GM12891 (cell line): ENCODE measurements at regions not wholly inside any gene's neighbourhood (a gene's known extent, or its start where the extent isn't known, plus 50 kb on each side); places are given as distances from the start of the nearest gene placed in this dataset.

Experiments used
- DNase-seq: peaks from one replicate; pipeline ENCODE4 v3.0.0; 2011; ENCODE audit warnings: low spot score; ENCODE audit not compliant: insufficient read length
- FAIRE-seq: peaks from 2 replicates; lab custom pipeline; 2011; peaks lifted over from hg19 to GRCh38; lab: Jason Lieb, UNC
- PAX5 ChIP-seq: IDR thresholded peaks from 2 replicates; pipeline ENCODE4 v1.6.1; 2011; ENCODE audit warnings: low read length, moderate library complexity, mild to moderate bottlenecking; ENCODE audit not compliant: insufficient read depth, severe bottlenecking
- POLR2A ChIP-seq: IDR thresholded peaks from 2 replicates; pipeline ENCODE4 v1.6.1; 2011; ENCODE audit warnings: low read depth, low read length, control low read depth
- POLR2AphosphoS5 ChIP-seq: IDR thresholded peaks from 2 replicates; pipeline ENCODE4 v1.6.1; 2011; ENCODE audit warnings: low read depth, low read length, control low read depth
- POU2F2 ChIP-seq: IDR thresholded peaks from 2 replicates; pipeline ENCODE4 v1.6.1; 2011; ENCODE audit warnings: low read depth, mild to moderate bottlenecking, control low read depth, low read length, moderate library complexity
- SPI1 ChIP-seq: IDR thresholded peaks from 2 replicates; pipeline ENCODE4 v1.6.1; 2011; ENCODE audit warnings: low read depth, low read length, control low read depth
- TAF1 ChIP-seq: IDR thresholded peaks from 2 replicates; pipeline ENCODE4 v1.6.1; 2011; ENCODE audit warnings: low read depth, low read length, control low read depth

GRCh38 chr4:24705016-24705753 is 90.2 kb upstream of the SOD3 start:
- no peak for TF ChIP-seq TAF1
- TF ChIP-seq POU2F2 = no peak
- TF ChIP-seq POLR2AphosphoS5 = no peak
- TF ChIP-seq POLR2A = no peak
- no peak for TF ChIP-seq PAX5
- FAIRE-seq = no peak
- DNase-seq = no peak

- no peak for TF ChIP-seq PAX5
- no peak for TF ChIP-seq SPI1
- TF ChIP-seq POU2F2 = no peak
- no peak for TF ChIP-seq POLR2A
- no peak for TF ChIP-seq POLR2AphosphoS5
- TF ChIP-seq TAF1 = no peak
- no peak for DNase-seq
- FAIRE-seq = no peak
Observed at GRCh38 chr4:24713604-24714003, 81.8 kb upstream of the SOD3 start.

- TF ChIP-seq POLR2AphosphoS5 (no peak), PAX5 (no peak), POU2F2 (no peak), POLR2A (no peak), TAF1 (no peak), SPI1 (no peak)
- DNase-seq (no peak), FAIRE-seq (no peak)
Observed at GRCh38 chr4:24719615-24720014, 75.8 kb upstream of the SOD3 start.

- FAIRE-seq = no peak
- TF ChIP-seq POLR2AphosphoS5 (no peak), SPI1 (no peak), PAX5 (no peak), POU2F2 (no peak), POLR2A (no peak), TAF1 (no peak)
- DNase-seq = no peak
Observed at GRCh38 chr4:24720436-24720835, 74.9 kb upstream of the SOD3 start.

GRCh38 chr4:24720979-24721378 is 74.4 kb upstream of the SOD3 start:
- FAIRE-seq (no peak), DNase-seq (no peak)
- TF ChIP-seq TAF1 (no peak), POLR2AphosphoS5 (no peak), SPI1 (no peak), POLR2A (no peak), PAX5 (no peak), POU2F2 (no peak)

- DNase-seq (no peak), FAIRE-seq (no peak)
- TF ChIP-seq POLR2AphosphoS5 (no peak), TAF1 (no peak), PAX5 (no peak), POU2F2 (no peak), SPI1 (no peak), POLR2A (no peak)
Observed at GRCh38 chr4:24722026-24722568, 73.3 kb upstream of the SOD3 start.

GRCh38 chr4:24727390-24728224 is 67.8 kb upstream of the SOD3 start:
- FAIRE-seq (no peak), DNase-seq (no peak)
- no peak for TF ChIP-seq POLR2A

GRCh38 chr4:24729119-24729730 is 66.1 kb upstream of the SOD3 start:
- DNase-seq = no peak
- no peak for TF ChIP-seq PAX5
- no peak for TF ChIP-seq POLR2A
- TF ChIP-seq POLR2AphosphoS5 = no peak
- TF ChIP-seq SPI1 = no peak
- TF ChIP-seq POU2F2 = no peak
- no peak for TF ChIP-seq TAF1
- no peak for FAIRE-seq

GRCh38 chr4:24730256-24731001 is 64.9 kb upstream of the SOD3 start:
- DNase-seq (no peak), FAIRE-seq (no peak)
- TF ChIP-seq POLR2A (no peak), SPI1 (no peak), POLR2AphosphoS5 (no peak), PAX5 (no peak)
